Fibroblast of skin of scalp (primary cell): ENCODE measurements at regions not wholly inside any gene's neighbourhood (a gene's known extent, or its start where the extent isn't known, plus 50 kb on each side); places are given as distances from the start of the nearest gene placed in this dataset.
"Not testable (repeated sequence)": the region's sequence is repeated elsewhere in the genome, so short reads cannot be mapped to it uniquely, and the experiment has no call there.

ENCODE experiments used
- DNase-seq: peaks from one replicate; pipeline ENCODE4 v3.0.0-alpha.2; 2013

GRCh38 chr15:62649793-62650420, 392.6 kb upstream of the TPM1 start:
- DNase-seq = peak; percentile 28

DNA sequence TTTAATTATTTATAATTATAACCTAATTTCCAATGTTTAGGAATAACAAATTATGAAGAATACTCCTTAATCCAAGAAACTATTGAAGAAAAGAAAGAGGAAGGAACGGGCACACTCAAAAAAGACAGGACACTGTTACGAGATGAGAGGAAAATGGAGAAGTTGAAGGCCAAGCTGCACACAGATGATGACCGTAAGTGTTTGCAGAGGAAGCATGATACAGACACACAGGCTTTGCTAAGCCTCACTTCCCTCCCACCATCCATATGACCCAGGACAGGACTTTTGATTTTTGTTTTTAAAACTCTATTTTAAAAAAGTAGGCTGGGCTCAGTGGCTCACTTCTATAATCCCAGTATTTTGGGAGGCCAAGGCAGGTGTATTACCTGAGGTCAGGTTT, 389.4 kb upstream of the TPM1 start:
- no peak for DNase-seq

- no peak for DNase-seq
Measured at GRCh38 chr15:62656071-62656470, 386.5 kb upstream of the TPM1 start.

DNA sequence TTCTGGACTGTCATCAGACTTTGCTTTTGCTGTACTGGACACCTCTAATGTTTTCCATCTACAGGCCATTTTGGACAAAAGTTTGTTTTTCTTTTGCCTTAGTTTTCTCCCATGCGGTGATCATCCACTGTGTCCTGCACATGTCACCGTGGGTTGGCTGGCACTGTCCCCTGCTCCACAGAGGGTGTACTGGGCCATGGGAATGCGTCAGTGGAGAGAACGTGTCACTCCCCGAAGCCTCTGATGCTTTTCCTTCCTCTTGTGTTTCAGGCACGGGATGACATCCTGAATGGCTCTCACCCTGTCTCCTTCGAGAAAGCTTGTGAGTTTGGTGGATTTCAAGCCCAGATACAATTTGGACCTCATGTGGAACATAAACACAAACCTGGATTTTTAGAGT, 385.0 kb upstream of the TPM1 start:
- not testable (repeated sequence) for DNase-seq

DNA sequence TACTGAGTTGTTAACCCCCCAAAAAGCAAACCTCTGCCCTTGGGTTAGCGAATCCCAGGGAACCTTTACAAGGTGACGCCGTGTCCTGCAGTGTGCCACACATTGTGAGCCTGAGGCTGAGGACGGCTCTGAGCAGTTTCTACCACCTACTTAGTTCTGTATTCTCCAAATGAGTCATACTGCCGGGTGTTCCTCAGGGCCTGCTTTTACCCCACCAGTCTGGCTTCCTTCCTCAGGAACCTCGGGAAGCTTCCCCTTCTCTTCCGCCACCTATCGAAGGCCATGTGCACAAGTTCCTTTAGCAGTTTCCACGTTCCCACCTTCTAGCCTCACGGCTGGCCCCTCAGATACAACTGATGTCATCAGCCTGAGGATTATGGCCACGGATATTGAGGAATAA, 384.0 kb upstream of the TPM1 start:
- no peak for DNase-seq

DNA sequence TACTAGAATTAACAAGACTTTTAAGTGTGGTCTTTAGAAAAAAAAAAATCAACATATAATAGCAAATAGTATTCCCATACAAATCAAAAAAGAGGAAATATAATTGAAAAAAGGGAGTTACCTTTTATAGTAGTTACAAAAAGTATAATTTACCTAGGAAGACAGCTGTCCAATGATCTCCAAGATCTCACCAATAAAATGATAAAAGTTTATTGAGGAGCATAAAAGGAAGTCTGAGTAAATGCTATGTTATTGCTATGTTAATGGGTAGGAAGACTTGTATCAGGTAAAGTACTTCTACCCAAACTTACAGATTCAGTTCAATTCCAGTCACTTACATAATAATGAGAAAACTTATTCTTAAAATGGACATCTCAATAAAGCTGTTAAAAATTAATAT, 379.0 kb upstream of the TPM1 start:
- no peak for DNase-seq

DNA sequence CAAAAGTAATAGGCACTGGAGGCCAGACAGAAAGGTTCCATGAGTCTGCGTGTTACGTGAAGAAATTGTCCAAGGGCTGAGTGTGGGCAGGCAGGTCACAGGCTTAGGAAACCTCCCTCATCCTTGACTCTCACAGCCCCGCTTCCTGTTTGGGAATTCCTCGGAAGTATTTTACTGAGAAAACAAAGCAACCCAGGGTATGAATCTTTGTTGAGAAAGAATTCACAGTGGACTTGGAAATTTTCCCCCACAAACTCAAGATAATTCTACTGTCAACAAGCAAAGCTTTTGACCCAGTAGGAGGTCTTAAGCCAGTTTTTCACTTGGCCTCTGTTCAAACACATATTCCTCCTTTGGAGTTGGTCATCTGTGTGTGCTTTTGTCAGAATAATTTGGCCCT, 377.1 kb upstream of the TPM1 start:
- DNase-seq = peak; percentile 66

DNA sequence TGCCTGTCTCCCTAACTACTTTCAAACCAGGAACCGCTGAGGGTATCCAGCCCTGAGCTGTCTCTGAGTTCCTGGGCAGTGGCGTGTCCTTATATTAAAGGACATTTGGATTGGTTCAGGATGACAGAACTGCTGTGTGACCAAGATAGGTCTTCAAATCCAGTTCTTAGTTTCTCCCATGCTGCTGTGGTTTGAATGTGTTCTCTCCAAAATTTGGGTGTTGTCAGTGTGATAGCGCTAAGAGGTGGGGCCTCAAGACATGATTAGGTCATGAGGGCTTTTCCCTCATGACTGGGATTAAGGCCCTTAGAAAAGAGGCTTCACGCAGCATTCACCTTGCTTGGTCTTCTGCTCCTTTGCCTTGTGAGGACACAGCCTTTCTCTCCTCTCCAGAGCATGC, 376.5 kb upstream of the TPM1 start:
- no peak for DNase-seq

DNA sequence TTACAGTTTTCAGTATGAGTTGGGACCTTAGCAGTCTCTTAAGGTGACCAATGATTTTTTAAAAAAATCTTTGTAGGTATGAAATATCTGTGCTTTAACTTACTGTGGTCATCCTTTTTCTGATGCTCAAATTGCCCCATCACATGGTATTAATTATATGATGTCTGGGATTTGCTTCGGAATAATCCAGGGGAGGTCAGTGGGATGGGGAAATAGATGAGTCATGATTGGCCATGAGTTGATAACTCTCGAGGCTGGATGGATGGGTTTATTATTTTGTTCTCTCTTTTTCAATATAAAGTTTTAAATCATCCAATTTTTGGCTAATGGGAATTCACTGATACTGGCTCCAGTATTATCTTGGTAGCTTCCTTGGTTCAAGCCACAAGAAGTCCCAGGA, 370.3 kb upstream of the TPM1 start:
- peak; percentile 69 for DNase-seq

GRCh38 chr15:62676891-62677290, 365.7 kb upstream of the TPM1 start:
- no peak for DNase-seq

DNA sequence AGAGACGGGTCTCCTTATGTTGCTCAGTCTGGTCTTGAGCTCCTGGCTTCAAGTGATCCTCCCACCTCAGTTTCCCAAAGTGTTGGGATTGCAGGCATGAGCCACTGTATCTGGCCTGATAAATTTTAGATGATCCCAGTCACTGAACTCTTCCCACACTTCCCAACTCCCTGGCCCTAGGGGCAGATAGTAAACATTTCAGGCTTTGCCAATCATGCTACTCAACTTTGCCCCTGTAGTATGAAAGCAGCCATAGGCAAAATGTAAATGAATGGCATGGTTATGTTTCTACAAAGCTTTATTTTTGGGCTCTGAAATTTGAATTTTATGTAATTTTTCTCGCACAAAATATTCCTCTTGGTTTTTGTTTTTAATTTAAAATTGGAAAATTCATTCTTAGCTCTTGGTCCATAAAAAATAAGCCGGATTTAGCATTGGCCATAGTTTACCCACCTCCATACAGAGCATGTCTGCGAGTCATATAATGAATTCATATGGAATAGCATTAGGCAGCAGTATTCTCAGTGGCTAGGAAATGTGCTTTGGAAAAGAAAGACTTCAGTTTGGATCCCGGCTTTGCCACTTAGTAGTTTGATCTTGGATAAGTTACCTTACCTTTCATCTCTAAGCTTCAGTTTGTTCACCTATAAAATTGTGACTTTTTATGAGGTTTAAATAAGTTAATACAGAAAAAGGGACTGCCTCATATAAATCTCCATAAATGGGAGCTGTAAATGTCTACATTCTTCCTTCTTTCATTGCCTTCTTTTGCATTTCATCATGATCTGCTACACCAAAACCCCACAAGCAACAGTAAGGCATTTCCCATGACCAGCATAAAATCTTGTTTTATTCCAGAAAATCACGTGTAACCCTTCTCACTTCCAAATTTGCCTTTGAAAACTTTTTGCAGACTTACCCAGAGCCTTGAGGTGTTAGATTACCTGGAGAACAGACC, 360.3 kb upstream of the TPM1 start:
- DNase-seq = no peak

GRCh38 chr15:62683192-62683591, 359.4 kb upstream of the TPM1 start:
- DNase-seq = not testable (repeated sequence)

DNA sequence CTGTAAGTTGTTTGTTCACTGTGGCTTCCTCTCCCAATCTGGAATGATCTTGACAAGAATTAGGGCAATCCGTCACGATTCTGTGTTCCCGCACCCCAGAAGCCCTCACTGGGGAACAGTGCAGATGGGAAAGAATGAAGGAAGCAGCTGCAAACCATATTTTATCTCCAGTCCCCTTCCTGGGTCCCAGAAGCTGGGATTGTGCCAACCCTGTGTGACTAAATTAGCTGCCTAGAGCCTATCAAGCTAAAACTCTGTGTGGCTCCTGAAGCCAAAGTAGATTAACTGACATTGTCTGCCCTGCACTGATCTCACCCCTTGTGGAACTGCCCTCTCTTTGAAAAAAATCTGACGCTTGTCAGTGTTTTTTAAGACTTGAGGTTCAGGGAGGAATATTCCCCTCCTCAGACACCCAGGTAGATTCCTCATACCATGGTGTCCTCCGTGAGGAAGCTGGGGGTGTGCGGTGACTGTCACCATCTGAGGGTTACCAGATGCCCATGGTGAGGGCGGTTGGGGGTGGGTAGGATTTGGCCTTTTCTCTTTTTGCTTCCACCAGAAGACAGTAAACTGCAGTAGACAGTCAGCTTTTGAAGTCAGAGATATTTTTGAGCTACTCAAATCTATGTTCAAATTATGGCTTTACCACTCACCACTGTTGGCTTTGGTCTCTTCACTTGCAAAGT, 358.3 kb upstream of the TPM1 start:
- DNase-seq = no peak

DNA sequence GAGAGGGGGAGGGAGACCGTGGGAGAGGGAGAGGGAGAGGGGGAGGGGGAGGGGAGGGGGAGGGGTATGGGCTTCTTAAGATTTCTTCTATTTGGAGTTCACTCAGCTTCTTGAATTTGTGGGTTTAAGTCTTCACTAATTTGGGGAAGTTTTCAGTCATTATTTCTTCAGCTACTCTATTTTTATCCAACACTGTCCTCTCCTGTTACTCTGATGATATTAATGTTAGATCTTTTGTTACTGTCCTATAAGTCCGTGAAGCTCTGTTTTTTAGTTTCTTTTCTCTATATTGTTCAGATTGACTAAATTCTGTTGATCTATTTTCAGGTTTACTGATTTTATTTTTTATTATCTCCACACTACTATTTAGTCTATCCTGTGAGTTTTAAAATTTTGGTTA, 351.5 kb upstream of the TPM1 start:
- DNase-seq = no peak

GRCh38 chr15:62697636-62698035, 344.9 kb upstream of the TPM1 start:
- no peak for DNase-seq

GRCh38 chr15:62698646-62699045, 343.9 kb upstream of the TPM1 start:
- no peak for DNase-seq

- peak; percentile 17 for DNase-seq
Measured at GRCh38 chr15:62706317-62706716, 336.2 kb upstream of the TPM1 start.

DNA sequence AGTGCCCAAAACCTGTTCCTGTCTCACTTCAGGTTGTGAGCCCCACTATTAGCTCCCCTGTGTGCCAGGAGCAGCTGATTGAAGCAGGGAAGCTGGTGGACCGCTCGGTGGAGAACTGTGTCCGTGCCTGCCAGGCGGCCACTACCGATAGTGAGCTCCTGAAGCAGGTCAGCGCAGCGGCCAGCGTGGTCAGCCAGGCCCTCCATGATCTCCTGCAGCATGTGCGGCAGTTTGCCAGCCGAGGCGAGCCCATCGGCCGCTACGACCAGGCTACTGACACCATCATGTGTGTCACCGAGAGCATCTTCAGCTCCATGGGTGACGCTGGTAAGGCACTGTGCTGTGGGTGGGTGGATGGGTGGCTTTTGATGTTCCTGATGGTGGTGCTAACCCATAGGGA, 334.1 kb upstream of the TPM1 start:
- DNase-seq = no peak

DNA sequence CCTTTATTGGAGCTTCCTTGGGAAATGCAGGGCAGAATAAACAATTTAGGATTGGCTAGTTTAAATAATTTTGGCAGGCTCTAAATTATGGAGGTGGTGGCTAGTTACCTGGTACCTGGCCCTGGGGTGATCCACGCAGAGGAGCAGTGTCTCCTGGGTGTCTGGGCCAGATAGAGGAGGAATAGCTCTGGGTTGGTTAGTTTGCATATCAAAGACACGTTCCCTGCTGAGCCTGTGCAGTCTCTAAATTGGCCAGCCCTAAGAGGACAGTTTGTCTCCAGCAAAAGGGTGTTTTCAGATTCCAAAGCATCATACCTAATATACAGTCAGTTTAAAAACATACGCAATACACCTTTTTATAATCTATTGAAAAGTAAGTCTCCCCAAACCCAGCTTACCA, 333.3 kb upstream of the TPM1 start:
- DNase-seq = no peak

DNA sequence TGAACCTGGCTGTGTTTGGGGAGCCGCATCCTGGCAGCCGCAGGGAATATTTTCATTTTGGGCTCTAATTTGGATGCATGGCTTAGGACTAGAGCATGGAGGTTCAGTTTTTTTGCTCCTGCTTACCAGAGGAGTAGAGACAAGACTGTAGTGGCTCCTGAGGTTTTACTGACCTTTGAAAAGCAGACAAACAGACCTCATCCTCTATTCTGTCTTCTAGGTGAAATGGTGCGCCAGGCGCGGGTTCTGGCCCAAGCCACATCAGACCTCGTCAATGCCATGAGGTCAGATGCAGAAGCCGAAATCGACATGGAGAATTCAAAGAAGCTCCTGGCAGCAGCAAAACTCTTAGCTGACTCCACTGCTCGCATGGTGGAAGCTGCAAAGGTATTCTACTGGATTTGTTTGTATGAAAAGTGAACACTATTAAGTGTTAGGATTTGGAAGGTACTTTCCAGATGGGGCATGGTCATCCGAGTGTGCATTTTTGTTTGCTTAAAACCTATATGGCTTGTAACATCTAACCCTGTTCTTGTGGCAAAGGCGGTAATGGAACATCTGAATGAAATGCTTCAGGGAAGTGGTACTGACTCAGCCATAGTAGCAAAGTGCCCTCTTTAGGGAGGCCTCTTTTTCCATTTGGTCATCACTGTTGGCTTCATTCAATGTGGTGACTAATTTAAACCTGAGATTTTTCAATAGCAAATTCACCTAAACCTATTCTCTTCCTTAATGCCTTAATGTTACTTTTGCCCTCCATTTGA, 330.7 kb upstream of the TPM1 start:
- no peak for DNase-seq

- no peak for DNase-seq
Measured at GRCh38 chr15:62712455-62712839, 330.1 kb upstream of the TPM1 start.

GRCh38 chr15:62715946-62716345, 326.6 kb upstream of the TPM1 start:
- no peak for DNase-seq

DNA sequence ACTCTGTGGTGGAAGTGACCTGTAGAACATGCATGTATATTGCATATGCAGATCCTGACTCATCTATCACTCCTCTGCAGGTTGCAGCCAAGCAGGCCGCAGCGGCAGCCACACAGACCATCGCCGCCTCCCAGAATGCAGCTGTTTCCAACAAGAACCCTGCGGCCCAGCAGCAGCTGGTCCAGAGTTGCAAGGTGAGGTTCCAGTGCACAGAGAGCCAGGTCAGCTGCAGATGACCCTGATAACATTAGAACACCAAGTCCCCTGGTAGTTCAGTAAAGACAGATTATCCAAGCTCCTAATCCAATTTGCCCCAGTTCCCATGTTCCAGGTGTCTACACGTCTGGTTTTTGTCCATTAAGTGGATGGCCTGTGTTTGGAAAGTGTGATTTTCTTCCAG, 325.1 kb upstream of the TPM1 start:
- no peak for DNase-seq
